WTC11 (cell line): ENCODE measurements at regions not wholly inside any gene's neighbourhood (a gene's known extent, or its start where the extent isn't known, plus 50 kb on each side); places are given as distances from the start of the nearest gene placed in this dataset.

Experiments
- ATAC-seq: fragments of 200-7000 bp; cut with Tn5 transposase; 2 replicates; pipeline ENCODE4 v1.10.0; 2021; ENCODE audit warnings: mild to moderate bottlenecking, moderate library complexity
- CTCF ChIA-PET: fragments of 300-600 bp; sonication (Branson Sonifier 250); formaldehyde crosslinking; loops from one replicate; lab custom pipeline; 2021; ENCODE audit warnings: antibody characterized with exemption; lab: Charles Lee
- POLR2A ChIA-PET: fragments of 350-600 bp; sonication (Branson Sonifier 250); formaldehyde crosslinking; loops from one replicate; lab custom pipeline; 2021; ENCODE audit warnings: antibody characterized with exemption; lab: Charles Lee
- DNase-seq: peaks from one replicate; pipeline ENCODE4 v3.0.0; 2021; ENCODE audit warnings: low spot score
- H3K27ac Mint-ChIP-seq: 2 replicates; pipeline ENCODE4 v1.8.0; 2021; ENCODE audit warnings: mixed read lengths
- H3K27me3 Mint-ChIP-seq: 2 replicates; pipeline ENCODE4 v1.8.0; 2021; ENCODE audit warnings: low read depth, mild to moderate bottlenecking, moderate library complexity, mixed read lengths
- H3K36me3 Mint-ChIP-seq: 2 replicates; pipeline ENCODE4 v1.8.0; 2021; ENCODE audit warnings: mixed read lengths
- H3K4me1 Mint-ChIP-seq: 2 replicates; pipeline ENCODE4 v1.8.0; 2022; ENCODE audit warnings: mixed read lengths
- H3K4me3 Mint-ChIP-seq: 2 replicates; pipeline ENCODE4 v1.8.0; 2021; ENCODE audit warnings: mild to moderate bottlenecking, moderate library complexity, mixed read lengths
- H3K9me3 Mint-ChIP-seq: 2 replicates; pipeline ENCODE4 v1.8.0; 2021; ENCODE audit warnings: mixed read lengths
- AR ChIP-seq: fragments of 250-450 bp; sonication (Bioruptor Pico); IDR thresholded peaks from 2 replicates; pipeline ENCODE4 v1.9.0; 2021; ENCODE audit warnings: mild to moderate bottlenecking
- ATF6 ChIP-seq: sonication (generic); formaldehyde crosslinking; IDR thresholded peaks from 2 replicates; pipeline ENCODE4 v1.8.1; 2023; ENCODE audit warnings: mild to moderate bottlenecking, missing genetic modification reagents
- GABPB1 ChIP-seq: sonication (generic); formaldehyde crosslinking; IDR thresholded peaks from 2 replicates; pipeline ENCODE4 v1.8.1; 2023; ENCODE audit warnings: mild to moderate bottlenecking, missing genetic modification reagents
- GTF2I ChIP-seq: fragments of 250-450 bp; sonication (Bioruptor Pico); conservative IDR thresholded peaks from 2 replicates; pipeline ENCODE4 v1.4.0; 2021; ENCODE audit warnings: mild to moderate bottlenecking
- JAZF1 ChIP-seq: fragments of 250-450 bp; sonication (Bioruptor Pico); IDR thresholded peaks from 2 replicates; pipeline ENCODE4 v1.9.0; 2021; ENCODE audit warnings: moderate library complexity, mild to moderate bottlenecking, inconsistent platforms
- NR1H2 ChIP-seq: sonication (generic); formaldehyde crosslinking; IDR thresholded peaks from 2 replicates; pipeline ENCODE4 v1.9.0; 2021; ENCODE audit warnings: mild to moderate bottlenecking, moderate library complexity, missing genetic modification reagents
- TEAD1 ChIP-seq: sonication (generic); formaldehyde crosslinking; IDR thresholded peaks from 2 replicates; pipeline ENCODE4 v1.8.0; 2022; ENCODE audit warnings: mild to moderate bottlenecking, missing genetic modification reagents
- TP53 ChIP-seq: sonication (generic); formaldehyde crosslinking; IDR thresholded peaks from 2 replicates; pipeline ENCODE4 v1.8.1; 2023; ENCODE audit warnings: mild to moderate bottlenecking, missing genetic modification reagents
- ZNF121 ChIP-seq: sonication (generic); formaldehyde crosslinking; IDR thresholded peaks from 2 replicates; pipeline ENCODE4 v1.8.0; 2023; ENCODE audit warnings: missing genetic modification reagents
- ZNF138 ChIP-seq: sonication (generic); formaldehyde crosslinking; conservative IDR thresholded peaks from 2 replicates; pipeline ENCODE4 v1.8.1; 2022; ENCODE audit warnings: mild to moderate bottlenecking, moderate library complexity, missing genetic modification reagents
- ZNF263 ChIP-seq: sonication (generic); formaldehyde crosslinking; IDR thresholded peaks from 2 replicates; pipeline ENCODE4 v1.8.1; 2022; ENCODE audit warnings: low read depth, mild to moderate bottlenecking, moderate library complexity, missing genetic modification reagents
- ZNF671 ChIP-seq: fragments of 250-450 bp; sonication (Bioruptor Pico); IDR thresholded peaks from 2 replicates; pipeline ENCODE4 v1.8.0; 2021; ENCODE audit warnings: mild to moderate bottlenecking
- TF ChIP-seq, protein P1 (sequence below): sonication (generic); formaldehyde crosslinking; IDR thresholded peaks from 2 replicates; pipeline ENCODE4 v1.8.0; 2023; ENCODE audit warnings: missing genetic modification reagents, mild to moderate bottlenecking, borderline replicate concordance
- TF ChIP-seq, protein P2 (sequence below): fragments of 200-600 bp; IDR thresholded peaks from 2 replicates; pipeline ENCODE4 v1.8.0; 2022; ENCODE audit warnings: antibody characterized with exemption
- TF ChIP-seq, protein P3 (sequence below): sonication (generic); formaldehyde crosslinking; IDR thresholded peaks from 2 replicates; pipeline ENCODE4 v1.8.0; 2022; ENCODE audit warnings: mild to moderate bottlenecking, missing genetic modification reagents

- no peak for TF ChIP-seq AR (CRISPR knock-in tag)
- TF ChIP-seq ATF6, result no peak
- no peak for TF ChIP-seq ZNF121 (CRISPR knock-in tag)
- no peak for TF ChIP-seq GTF2I
- no peak for TF ChIP-seq GABPB1
- TF ChIP-seq TP53 (CRISPR knock-in tag), result no peak
These were observed 1227.9 kb upstream of the PABPC4L start (continued) for GRCh38 chr4:135429528-135429927.

- Mint-ChIP-seq H3K27me3 (no peaks in the 10 kb centered on the region), H3K36me3 (peaks cover 4% of the 10 kb centered on the region; the same call in 1 of the 2 replicates), H3K9me3 (peaks cover 24% of the 10 kb centered on the region), H3K4me3 (no peak overlapping the region), H3K4me1 (peaks cover 8% of the 10 kb centered on the region), H3K27ac (no peak overlapping the region)
- CTCF ChIA-PET, result interaction anchor here (0.9 to 1.5 kb wide), 3 partner anchors 10 to 316 kb away, joined by 3 to 6 read pairs (median 3); no protein-coding TSS in a partner anchor
- POLR2A ChIA-PET, result no interaction called here
- peak; percentile 12 for DNase-seq
- ATAC-seq, result peak; percentile 85
- no peak for TF ChIP-seq TEAD1 (CRISPR knock-in tag)
- TF ChIP-seq, protein P1, sequence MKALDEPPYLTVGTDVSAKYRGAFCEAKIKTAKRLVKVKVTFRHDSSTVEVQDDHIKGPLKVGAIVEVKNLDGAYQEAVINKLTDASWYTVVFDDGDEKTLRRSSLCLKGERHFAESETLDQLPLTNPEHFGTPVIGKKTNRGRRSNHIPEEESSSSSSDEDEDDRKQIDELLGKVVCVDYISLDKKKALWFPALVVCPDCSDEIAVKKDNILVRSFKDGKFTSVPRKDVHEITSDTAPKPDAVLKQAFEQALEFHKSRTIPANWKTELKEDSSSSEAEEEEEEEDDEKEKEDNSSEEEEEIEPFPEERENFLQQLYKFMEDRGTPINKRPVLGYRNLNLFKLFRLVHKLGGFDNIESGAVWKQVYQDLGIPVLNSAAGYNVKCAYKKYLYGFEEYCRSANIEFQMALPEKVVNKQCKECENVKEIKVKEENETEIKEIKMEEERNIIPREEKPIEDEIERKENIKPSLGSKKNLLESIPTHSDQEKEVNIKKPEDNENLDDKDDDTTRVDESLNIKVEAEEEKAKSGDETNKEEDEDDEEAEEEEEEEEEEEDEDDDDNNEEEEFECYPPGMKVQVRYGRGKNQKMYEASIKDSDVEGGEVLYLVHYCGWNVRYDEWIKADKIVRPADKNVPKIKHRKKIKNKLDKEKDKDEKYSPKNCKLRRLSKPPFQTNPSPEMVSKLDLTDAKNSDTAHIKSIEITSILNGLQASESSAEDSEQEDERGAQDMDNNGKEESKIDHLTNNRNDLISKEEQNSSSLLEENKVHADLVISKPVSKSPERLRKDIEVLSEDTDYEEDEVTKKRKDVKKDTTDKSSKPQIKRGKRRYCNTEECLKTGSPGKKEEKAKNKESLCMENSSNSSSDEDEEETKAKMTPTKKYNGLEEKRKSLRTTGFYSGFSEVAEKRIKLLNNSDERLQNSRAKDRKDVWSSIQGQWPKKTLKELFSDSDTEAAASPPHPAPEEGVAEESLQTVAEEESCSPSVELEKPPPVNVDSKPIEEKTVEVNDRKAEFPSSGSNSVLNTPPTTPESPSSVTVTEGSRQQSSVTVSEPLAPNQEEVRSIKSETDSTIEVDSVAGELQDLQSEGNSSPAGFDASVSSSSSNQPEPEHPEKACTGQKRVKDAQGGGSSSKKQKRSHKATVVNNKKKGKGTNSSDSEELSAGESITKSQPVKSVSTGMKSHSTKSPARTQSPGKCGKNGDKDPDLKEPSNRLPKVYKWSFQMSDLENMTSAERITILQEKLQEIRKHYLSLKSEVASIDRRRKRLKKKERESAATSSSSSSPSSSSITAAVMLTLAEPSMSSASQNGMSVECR, result no peak
- TF ChIP-seq JAZF1 (CRISPR knock-in tag), result no peak
- TF ChIP-seq, protein P2, sequence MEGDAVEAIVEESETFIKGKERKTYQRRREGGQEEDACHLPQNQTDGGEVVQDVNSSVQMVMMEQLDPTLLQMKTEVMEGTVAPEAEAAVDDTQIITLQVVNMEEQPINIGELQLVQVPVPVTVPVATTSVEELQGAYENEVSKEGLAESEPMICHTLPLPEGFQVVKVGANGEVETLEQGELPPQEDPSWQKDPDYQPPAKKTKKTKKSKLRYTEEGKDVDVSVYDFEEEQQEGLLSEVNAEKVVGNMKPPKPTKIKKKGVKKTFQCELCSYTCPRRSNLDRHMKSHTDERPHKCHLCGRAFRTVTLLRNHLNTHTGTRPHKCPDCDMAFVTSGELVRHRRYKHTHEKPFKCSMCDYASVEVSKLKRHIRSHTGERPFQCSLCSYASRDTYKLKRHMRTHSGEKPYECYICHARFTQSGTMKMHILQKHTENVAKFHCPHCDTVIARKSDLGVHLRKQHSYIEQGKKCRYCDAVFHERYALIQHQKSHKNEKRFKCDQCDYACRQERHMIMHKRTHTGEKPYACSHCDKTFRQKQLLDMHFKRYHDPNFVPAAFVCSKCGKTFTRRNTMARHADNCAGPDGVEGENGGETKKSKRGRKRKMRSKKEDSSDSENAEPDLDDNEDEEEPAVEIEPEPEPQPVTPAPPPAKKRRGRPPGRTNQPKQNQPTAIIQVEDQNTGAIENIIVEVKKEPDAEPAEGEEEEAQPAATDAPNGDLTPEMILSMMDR, result peak; percentile 65
- no peak for TF ChIP-seq TP53 (CRISPR knock-in tag)
- no peak for TF ChIP-seq GABPB1
These were observed 1216.8 kb upstream of the PABPC4L start for GRCh38 chr4:135418353-135418752.

GRCh38 chr4:135412213-135412612 lies 1210.6 kb upstream of the PABPC4L start:
- ATAC-seq, result no peak
- TF ChIP-seq, protein P3, sequence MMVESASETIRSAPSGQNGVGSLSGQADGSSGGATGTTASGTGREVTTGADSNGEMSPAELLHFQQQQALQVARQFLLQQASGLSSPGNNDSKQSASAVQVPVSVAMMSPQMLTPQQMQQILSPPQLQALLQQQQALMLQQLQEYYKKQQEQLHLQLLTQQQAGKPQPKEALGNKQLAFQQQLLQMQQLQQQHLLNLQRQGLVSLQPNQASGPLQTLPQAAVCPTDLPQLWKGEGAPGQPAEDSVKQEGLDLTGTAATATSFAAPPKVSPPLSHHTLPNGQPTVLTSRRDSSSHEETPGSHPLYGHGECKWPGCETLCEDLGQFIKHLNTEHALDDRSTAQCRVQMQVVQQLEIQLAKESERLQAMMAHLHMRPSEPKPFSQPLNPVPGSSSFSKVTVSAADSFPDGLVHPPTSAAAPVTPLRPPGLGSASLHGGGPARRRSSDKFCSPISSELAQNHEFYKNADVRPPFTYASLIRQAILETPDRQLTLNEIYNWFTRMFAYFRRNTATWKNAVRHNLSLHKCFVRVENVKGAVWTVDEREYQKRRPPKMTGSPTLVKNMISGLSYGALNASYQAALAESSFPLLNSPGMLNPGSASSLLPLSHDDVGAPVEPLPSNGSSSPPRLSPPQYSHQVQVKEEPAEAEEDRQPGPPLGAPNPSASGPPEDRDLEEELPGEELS (CRISPR knock-in tag), result no peak
- TF ChIP-seq AR (CRISPR knock-in tag) (no peak), NR1H2 (CRISPR knock-in tag) (no peak), ZNF671 (CRISPR knock-in tag) (no peak), ZNF138 (no peak), ZNF263 (CRISPR knock-in tag) (no peak)

More at GRCh38 chr4:135412213-135412612, 1210.6 kb upstream of the PABPC4L start:
- H3K4me3 Mint-ChIP-seq, result no peak overlapping the region
- H3K9me3 Mint-ChIP-seq, result peaks cover 27% of the 10 kb centered on the region
- H3K27ac Mint-ChIP-seq, result no peak overlapping the region
- no peak for DNase-seq
- peaks cover 14% of the 10 kb centered on the region for H3K4me1 Mint-ChIP-seq
- CTCF ChIA-PET, result no interaction called here
- POLR2A ChIA-PET, result no interaction called here
- peaks cover 8% of the 10 kb centered on the region for H3K36me3 Mint-ChIP-seq
- peaks cover 4% of the 10 kb centered on the region; the same call in 1 of the 2 replicates for H3K27me3 Mint-ChIP-seq
